GM21528 (cell line): ENCODE measurements at regions not wholly inside any gene's neighbourhood (a gene's known extent, or its start where the extent isn't known, plus 50 kb on each side); places are given as distances from the start of the nearest gene placed in this dataset.

Source experiments
- ATAC-seq: cut with Tn5 transposase; IDR thresholded peaks from one replicate; pipeline ENCODE4 v1.9.1; 2021; ENCODE audit warnings: mild to moderate bottlenecking, moderate library complexity; ENCODE audit not compliant: unreplicated experiment, low FRiP score

DNA sequence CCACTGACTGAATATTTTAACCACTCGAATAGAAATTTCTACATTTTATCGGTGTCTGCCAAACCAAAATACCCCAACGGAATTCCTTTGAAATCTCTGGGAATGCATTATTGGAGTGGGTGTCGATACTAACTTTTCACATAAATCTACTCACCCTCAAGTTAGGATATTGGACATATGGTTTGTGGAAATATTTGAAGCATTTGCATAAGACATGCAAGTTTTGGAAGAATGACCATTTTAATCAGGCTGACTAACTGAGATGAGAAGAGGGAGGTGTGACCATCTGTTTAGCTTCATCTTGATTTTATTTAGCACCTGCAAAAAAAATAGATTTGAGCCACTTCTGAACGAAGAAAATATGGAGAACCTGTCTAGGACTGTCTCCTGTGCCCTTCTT lies 61.2 kb downstream of the KLF6 start:
- ATAC-seq: no peak

DNA sequence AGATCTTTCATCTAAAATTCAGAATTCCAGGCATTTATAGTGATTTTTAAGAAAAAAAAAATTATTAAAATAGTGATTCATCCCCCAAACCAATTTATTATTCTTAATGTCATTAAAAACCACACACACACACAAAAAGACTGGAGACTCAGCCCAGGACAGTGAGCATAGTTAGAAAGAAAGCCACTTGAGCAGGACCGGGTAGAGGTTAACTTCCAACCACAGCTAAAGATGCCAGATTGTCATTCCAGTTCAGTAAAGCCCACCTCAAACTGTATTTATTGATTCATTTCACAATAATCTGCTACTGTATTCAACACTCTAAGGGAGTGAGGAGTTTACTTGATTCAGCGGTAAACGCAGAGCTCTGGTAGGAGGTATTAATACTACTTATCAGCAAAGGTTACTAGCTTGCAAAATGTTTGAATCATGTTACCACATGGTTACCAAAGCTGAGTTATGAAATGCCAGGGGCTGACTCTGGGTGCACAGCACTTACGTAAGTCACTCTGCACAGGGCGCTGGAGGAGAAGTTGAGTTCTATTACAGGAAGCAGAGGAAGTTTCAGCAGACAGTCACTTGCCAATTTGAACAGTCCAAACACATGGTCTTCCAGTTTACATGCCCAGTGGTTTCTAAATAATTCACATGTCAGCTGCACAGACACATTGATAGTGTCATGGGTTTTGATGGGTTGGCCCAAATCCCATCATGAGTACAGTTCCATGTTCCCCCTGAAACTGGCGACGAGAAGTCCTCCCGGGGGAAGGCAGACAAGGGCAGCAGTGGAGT lies 64.6 kb downstream of the KLF6 start:
- no peak for ATAC-seq

DNA sequence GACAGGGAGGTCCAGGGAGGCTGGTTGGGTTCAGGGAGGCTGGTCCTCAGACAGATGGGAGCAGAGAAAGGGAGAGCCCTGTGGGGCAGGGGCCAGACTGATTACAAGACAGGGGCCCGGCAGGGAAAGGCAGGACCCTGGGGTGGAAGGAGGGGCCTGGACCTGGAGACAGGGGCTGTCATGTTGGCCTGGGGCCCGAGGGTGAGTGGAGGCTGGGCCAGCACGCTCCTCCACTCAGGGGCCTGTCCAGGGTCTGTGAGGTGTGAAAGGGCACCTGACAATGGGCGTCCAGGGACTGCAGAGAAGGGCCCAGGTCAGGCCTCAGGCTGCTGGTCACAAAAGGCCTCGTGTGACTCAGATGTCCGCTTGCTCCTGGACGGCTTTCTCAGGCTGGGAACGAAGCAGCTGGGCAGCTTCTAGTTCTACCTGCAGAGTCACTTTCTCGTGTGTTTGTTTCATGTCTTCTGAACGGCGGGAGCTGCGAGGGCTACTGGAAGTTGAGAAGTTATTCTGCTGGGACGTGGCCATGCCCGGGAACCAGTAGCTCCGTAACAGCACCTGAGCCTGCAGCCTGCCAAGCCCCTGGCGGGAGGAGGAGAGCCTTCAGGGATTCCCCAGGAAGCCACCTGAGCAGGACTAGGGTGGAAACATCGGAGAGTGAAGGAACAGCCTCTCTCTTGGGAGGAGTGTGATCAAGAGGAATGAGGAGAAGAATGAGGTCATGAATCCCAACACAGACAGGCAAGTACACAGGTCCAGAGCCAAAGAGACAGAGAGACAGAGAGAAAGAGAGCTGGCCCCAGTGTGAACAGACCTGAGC lies 65.8 kb downstream of the KLF6 start:
- no peak for ATAC-seq

DNA sequence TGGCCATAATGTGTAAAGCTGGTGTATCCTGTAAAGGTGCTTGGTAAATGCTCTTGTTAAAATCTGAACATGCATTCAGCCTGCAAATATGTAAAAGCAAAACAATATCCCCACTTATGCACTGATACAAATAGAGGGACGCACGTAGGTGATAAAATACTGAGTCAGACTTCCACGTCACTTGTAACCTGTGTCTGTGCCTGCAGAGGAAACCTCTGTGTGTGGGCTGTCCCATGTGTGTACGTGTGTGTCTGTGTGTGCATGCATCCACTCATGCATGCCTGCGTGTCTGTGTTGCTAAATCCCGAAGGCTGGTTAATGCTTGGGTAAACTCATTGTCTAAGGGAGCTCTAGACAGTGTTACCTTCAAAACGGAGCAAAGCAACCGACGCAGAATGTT lies 68.9 kb downstream of the KLF6 start:
- no peak for ATAC-seq

DNA sequence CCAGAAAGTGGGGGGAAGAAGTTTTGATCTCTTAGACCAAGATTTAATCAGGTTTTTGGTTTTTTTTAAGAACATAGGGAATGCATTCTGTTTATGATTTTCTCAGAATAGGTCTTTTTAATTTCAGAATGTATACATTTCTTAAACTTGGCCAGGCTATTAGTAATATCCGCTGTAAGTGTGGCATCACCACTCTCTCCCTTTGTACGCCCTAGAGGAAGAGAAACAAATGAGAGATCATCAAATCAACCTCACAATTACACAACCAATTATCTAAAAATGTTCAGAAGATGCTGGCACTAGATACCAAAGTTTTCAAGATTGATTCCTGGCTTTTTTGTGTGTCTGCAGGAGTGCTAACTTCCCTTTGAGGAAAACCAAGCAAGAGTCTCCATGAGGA lies 70.0 kb downstream of the KLF6 start:
- no peak for ATAC-seq

DNA sequence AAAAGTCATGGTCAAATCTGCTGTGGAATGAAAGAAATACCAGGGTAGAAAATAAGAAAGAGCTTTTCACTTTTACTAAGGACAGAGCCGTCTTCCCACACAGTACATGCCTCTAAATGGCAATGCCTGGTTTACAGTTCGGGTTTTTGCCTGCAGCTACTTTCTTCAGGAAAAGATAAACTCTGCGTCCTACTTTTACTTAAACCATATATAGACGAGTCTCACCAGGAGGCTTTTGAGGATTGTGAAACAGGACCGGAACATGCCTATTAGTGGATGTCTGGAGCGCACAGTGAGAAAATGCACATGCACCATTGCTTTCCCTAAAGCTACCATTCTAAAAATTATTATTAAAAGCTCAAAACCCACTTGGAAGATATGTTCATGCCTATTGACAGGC lies 70.5 kb downstream of the KLF6 start:
- no peak for ATAC-seq

DNA sequence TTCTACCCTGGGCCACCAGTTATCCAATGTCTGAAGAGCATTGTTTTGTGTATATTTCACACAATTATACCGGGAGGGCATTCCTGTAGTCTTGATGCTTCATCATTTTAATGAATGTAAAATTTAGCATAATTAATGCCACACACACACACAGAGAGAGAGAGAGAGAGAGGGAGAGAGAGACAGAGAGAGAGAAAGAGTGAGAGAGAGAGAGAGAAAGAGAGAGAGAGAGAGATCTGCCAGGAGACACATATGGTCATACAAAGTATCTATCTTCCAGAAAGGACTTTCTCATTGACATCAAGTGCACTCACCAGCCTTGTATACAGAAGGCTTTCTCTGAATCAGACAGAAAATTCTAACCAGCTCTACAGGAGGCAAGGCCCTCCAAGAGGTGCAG lies 72.3 kb downstream of the KLF6 start:
- no peak for ATAC-seq

DNA sequence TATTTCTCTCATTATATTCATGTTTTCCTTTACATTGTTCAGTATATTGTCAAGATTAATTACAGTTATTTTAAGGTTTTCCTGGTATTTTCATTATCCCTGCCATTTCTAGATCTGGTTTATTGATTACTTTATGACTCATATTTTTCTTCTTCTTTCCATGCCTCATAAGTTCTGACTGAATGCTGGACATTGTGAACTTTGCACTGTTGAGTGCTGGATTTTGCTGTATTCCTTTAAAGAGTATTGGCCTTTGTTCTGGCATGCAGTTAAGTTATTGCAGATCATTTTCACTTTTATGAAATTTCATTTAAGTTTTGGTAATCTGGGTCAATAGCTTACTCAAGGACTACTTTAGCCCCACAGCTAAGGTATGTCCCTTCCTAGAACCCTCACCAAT lies 73.1 kb downstream of the KLF6 start:
- no peak for ATAC-seq

DNA sequence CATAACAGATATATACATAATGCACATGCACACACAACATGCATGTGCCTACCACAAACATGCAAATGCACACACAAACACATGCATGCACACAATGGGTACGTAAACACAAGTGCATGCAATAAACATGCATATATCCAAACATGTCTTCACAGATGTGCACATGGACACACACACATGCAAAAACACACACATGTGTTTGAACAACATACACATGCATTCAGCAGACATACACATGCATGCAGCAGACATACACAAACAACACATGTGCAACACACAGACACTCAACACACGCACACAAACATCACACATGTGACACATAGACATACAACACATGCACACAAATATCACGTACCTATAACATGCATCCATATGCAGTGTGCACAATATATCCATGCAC lies 74.2 kb downstream of the KLF6 start:
- no peak for ATAC-seq

DNA sequence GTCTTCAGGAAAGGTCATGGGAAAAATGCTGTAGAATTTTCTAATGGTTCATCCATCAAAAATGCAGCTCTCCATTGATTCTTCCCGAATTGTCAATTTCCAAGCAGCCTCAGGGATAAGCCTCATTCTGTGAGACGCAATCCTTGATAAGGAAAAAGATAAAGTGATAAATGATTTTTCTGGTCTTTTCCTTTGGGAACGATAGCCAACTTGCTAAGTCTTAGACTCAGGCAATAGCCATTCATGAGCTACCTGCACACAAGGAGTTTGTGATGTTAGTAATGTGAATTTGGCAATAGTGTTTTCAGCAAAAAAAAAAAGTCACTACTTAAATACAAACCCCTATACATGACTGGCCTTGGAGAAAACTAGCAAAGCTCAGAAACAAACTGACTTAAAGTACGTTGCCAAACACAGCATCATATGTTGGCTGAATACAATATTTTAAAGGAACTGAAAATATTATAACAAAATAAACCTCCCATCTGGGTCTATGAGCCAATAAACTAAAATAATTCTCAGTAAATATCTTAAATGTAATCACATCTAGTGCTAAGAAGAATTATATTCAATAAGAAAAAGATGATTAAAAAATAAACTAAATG lies 75.5 kb downstream of the KLF6 start:
- ATAC-seq: no peak

DNA sequence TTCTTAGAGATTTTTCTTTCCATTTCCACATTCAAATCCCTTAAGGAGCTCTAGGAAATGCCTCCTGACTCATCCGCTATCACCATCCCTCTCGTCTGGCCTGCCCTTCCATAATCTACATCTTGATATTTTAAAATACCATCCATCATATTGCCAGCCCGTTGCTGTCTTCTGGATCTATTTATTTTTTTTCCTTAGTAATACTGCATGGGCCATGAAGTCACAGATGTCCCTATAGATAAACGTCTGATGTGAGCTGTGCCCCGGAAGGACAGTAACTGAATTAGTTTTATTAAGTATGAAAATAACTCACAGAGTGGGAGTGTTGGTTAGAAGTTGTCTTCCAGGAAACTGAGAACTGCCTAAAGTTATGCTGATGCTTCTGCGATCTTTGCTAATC lies 76.2 kb downstream of the KLF6 start:
- ATAC-seq: no peak

DNA sequence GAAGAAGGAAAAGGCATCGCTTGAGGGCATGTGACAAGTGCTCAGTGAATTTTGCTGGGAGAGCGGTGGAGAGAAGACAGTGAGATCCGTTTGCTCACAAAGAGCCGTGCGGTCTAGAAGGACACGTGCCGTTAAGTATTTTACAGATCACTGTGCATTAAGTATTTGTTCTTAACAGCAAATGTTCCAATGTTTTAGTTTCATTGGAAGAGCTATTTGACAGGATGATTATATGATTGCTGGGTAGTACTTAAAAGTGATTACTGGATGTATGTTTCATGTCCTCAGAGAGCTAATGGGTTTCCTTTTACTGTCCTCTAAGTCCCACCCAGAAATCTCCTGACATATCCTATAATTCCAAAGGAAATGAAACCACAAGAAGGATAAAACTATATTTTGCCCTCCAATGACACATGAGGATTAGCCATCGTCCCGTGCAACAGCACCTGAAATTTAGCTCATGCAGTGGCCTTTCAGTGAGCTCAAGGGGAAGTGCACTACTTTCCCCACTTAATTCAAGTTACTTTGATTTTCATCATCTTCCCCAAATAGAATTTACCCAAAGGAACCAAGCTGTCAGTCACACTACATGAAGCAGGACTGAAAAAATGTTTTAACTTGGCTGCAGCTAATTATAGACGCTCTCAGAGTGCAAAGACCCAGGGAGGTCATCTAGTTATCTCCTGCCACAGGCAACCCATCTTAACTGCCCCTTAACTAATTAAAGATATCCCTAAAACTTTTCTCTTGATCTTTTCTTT lies 80.3 kb downstream of the KLF6 start:
- ATAC-seq: no peak

DNA sequence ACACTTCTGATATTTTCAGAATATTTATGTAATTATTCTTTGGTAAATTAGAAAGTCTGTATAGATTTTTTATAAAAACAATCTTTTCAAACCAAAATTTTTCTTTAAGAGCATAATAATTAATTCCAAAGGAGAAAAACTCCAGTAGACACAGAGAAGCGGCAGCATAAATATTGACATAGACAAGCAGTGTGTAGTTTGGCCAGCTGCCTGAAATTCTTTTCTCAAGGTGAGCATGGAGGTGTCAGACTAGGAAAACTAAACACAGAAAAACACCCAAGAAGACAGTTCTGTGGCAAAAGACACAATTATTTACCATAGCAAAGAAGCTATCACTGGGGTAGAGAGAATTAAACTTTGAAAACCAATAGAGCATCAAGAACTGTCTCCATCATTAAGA lies 82.4 kb downstream of the KLF6 start:
- no peak for ATAC-seq

DNA sequence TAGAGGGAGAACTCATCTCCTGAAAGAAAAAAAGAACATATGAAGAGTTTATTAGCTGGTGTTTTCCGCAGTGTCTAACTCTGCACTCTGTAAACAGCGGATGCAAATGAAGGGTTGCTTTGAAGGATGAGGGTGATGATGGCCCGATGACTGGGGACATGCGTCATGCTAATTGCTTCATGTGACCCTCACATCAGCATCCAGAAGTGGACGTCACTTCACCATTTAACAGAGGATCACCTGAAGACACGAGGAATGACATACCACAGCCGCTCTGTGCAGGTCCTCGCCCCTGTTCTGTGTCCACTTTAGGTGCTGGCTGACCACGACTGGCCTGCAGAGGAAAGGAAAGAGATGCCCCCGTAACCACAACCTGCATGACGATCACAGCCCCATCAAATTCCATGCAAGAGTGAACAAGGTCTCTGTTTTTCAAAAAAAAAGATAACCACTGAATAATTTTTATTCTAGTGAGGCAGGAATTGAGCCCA lies 82.9 kb downstream of the KLF6 start:
- ATAC-seq: no peak

DNA sequence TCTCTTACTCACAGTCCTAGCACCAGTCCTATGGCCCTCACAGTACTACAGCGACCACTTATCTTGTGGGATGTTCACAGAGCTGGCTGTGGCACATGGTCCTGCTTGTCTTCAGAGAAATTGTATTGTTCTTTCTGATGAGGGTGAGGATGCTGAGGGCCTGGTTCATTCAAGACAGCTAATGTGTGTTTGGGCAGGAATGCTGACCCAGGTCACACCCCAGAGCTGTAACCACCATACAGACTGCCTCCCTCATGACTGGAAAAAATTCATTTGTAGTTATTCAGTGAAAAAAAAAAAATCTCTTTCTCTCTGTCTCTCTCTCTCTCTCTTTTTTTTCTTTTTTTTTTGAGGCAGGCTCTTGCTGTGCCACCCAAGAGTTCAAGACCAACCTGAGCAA lies 83.5 kb downstream of the KLF6 start:
- no peak for ATAC-seq

DNA sequence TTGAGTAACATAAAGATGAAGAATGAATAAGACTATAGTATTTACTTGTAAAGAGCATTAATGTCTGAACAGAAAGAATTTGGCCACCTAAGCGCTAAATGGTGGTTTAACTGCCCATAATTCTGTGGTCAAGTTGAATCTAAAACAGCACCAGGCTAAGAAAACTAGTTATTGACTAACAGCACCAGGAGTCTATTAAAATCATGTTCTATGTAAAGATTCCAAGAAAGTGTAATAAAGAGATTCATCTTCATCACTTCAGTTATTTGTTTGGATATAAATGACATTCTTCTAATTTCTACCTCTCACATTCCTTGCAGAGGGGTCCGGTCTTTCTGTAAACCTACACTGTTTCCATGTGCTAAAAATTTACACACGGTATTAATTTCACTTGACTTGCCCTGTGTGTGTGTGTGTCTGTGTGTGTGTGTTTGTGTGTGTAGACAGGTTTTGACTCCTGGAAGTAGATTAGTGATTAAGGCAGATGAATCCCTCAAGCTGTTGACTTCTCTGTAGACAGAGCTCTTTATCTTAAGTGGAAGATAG lies 84.4 kb downstream of the KLF6 start:
- ATAC-seq: no peak

DNA sequence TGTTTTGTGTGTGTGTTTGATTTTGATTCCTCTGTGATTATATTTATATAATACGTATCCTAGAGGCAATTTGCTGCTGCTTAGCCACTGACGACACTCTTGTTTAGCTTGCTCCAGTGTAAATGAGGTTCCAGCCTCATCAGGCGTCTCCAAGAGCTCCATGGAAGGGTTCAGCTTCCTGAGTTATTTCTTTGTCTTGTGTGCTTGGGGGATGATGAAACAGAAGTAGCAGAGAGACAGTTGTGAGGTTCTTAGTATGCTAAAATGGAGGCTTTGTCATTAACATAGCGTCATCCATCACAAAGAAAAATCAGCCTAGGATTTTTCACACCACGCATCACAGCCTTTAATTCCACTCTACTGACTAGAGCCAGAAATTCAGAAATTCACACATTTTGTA lies 85.1 kb downstream of the KLF6 start:
- no peak for ATAC-seq

DNA sequence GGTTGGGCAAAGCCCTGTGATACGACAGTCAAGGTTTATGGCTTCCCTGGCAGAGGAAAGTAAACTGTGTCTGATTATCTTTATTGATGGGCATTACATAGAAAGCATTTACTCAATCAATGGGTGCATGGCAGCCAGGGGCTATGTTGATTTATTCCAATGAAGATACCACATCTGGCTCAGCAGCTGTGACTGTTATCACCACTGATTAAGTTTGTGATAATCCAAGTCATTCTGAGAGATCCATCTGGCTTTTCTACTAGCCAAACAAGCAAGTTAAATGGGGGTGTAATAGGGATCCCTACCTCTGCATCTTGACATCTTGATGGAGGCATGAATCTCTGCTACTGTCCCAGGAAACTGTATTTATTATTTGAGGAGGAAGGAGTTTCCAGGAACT lies 86.7 kb downstream of the KLF6 start:
- no peak for ATAC-seq

DNA sequence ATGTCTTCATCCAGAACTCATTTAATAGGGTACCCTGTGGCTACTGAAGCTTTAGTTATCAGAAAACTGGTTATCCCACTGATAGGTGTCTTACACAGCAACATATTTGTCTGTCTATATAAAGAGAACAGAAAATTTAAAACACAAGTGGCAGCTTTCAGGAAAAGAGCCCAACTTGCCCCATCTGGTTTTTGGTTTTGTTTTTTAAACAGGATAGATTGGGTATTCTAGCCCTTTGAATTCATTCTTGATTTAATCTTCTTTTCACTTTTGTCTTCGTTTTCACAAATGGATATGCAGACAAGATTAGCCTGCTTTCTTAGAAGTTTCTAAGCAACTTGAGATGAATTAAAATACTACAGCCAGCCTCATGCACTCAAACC lies 91.3 kb downstream of the KLF6 start:
- ATAC-seq: no peak

DNA sequence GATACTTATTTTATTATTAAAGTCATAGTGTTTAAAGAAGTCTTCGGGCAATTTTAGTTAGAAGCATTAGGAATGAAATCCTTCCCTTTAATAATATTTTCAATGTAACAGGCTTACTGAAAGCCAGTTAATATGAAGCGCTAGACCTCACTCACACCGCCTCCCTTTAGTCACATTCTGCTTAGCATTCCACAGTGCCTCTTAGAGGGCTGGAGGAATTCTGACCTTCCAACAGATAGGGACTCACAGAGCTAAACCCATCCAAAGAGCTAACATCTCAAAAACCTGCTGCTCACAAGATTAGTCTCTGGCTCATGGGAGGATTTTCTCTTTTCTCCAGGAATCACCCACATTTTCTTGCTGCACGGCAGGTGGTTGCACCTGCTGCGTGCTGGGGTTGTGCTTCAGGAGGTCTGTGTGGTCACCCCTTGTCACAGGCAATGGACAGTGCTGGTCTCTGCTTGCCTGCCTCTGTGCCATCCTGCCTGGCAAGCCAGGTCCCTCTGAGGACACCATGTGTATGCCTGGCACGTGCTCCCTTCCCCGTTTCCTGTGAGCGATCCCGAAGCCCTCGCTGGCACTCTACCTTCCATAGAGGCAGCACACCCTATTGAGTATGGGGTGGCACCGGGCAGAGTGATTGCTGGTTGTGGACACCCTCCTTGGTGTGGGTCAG lies 91.8 kb downstream of the KLF6 start:
- ATAC-seq: no peak
